Activated CD8-positive, alpha-beta T cell treated with anti-CD3 and anti-CD28 coated beads for 36 hours (primary cell): ENCODE measurements at regions not wholly inside any gene's neighbourhood (a gene's known extent, or its start where the extent isn't known, plus 50 kb on each side); places are given as distances from the start of the nearest gene placed in this dataset.
A peak's percentile ranks its signal among the peaks of the same experiment; 100 is the strongest.
"Not testable (repeated sequence)": the region's sequence is repeated elsewhere in the genome, so short reads cannot be mapped to it uniquely, and the experiment has no call there.

Experiments used
- ATAC-seq: fragments of 200-7000 bp; cut with Tn5 transposase; one replicate; pipeline ENCODE4 v1.10.0; 2021; ENCODE audit warnings: mild to moderate bottlenecking, moderate library complexity
- CTCF ChIA-PET: fragments of 350-600 bp; sonication (Branson Sonifier 250); formaldehyde crosslinking; loops from one replicate; lab custom pipeline; 2021; ENCODE audit warnings: antibody characterized with exemption; lab: Charles Lee
- POLR2A ChIA-PET: fragments of 350-600 bp; sonication (Branson Sonifier 250); formaldehyde crosslinking; loops from one replicate; lab custom pipeline; 2021; ENCODE audit warnings: antibody characterized with exemption; lab: Charles Lee
- DNase-seq: peaks from one replicate; pipeline ENCODE4 v3.0.0-alpha.2; 2020
- H3K27ac Mint-ChIP-seq: one replicate; pipeline ENCODE4 v1.8.0; 2021; ENCODE audit warnings: mild to moderate bottlenecking, mixed read lengths
- H3K27me3 Mint-ChIP-seq: one replicate; pipeline ENCODE4 v1.8.0; 2021; ENCODE audit warnings: mixed read lengths
- H3K36me3 Mint-ChIP-seq: one replicate; pipeline ENCODE4 v1.8.0; 2021; ENCODE audit warnings: low read depth, mixed read lengths
- H3K4me1 Mint-ChIP-seq: one replicate; pipeline ENCODE4 v1.8.0; 2021; ENCODE audit warnings: low read depth, mixed read lengths
- H3K4me3 Mint-ChIP-seq: one replicate; pipeline ENCODE4 v1.8.0; 2021; ENCODE audit warnings: mild to moderate bottlenecking, moderate library complexity, mixed read lengths
- H3K9me3 Mint-ChIP-seq: one replicate; pipeline ENCODE4 v1.8.0; 2021; ENCODE audit warnings: mixed read lengths
- intact Hi-C: fragments of 100-400 bp; cut with micrococcal nuclease; formaldehyde crosslinking; loops from one replicate; pipeline ENCODE4 v1.10.0; 2022
- TF ChIP-seq, protein P1 (sequence below): fragments of 200-600 bp; IDR thresholded peaks from one replicate; pipeline ENCODE4 v1.8.0; 2022; ENCODE audit warnings: antibody characterized with exemption, mild to moderate bottlenecking

DNA sequence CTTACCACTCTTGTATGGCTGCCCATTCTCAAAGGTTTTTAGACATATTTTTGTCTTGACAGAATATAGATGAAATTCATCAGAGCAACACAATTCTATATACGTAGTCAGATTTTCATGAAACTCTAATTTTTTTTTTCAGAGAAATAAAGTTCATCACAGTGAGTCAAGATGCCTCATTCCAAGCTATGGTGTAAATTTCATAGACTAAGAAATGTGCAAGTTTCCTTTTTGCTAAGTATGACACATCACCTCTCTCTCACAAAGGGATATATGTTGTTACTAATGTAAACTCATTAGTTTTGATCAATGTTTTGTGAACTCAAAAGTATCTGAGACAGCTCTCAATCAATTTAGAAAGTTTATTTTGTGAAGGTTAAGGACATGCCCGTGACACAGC lies 60.4 kb upstream of the ATXN3L start:
- peaks cover 19% of the 10 kb centered on the region for H3K4me1 Mint-ChIP-seq
- intact Hi-C loops, result no loop called here
- H3K4me3 Mint-ChIP-seq, result no peak overlapping the region
- H3K27me3 Mint-ChIP-seq, result no peaks in the 10 kb centered on the region
- no peaks in the 10 kb centered on the region for H3K9me3 Mint-ChIP-seq
- TF ChIP-seq, protein P1, sequence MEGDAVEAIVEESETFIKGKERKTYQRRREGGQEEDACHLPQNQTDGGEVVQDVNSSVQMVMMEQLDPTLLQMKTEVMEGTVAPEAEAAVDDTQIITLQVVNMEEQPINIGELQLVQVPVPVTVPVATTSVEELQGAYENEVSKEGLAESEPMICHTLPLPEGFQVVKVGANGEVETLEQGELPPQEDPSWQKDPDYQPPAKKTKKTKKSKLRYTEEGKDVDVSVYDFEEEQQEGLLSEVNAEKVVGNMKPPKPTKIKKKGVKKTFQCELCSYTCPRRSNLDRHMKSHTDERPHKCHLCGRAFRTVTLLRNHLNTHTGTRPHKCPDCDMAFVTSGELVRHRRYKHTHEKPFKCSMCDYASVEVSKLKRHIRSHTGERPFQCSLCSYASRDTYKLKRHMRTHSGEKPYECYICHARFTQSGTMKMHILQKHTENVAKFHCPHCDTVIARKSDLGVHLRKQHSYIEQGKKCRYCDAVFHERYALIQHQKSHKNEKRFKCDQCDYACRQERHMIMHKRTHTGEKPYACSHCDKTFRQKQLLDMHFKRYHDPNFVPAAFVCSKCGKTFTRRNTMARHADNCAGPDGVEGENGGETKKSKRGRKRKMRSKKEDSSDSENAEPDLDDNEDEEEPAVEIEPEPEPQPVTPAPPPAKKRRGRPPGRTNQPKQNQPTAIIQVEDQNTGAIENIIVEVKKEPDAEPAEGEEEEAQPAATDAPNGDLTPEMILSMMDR, result no peak
- ATAC-seq (peak; percentile 87), DNase-seq (no peak)
- POLR2A ChIA-PET, result no interaction called here
- CTCF ChIA-PET, result no interaction called here
- H3K36me3 Mint-ChIP-seq, result no peaks in the 10 kb centered on the region
- H3K27ac Mint-ChIP-seq, result peak overlapping the region; percentile 63

DNA sequence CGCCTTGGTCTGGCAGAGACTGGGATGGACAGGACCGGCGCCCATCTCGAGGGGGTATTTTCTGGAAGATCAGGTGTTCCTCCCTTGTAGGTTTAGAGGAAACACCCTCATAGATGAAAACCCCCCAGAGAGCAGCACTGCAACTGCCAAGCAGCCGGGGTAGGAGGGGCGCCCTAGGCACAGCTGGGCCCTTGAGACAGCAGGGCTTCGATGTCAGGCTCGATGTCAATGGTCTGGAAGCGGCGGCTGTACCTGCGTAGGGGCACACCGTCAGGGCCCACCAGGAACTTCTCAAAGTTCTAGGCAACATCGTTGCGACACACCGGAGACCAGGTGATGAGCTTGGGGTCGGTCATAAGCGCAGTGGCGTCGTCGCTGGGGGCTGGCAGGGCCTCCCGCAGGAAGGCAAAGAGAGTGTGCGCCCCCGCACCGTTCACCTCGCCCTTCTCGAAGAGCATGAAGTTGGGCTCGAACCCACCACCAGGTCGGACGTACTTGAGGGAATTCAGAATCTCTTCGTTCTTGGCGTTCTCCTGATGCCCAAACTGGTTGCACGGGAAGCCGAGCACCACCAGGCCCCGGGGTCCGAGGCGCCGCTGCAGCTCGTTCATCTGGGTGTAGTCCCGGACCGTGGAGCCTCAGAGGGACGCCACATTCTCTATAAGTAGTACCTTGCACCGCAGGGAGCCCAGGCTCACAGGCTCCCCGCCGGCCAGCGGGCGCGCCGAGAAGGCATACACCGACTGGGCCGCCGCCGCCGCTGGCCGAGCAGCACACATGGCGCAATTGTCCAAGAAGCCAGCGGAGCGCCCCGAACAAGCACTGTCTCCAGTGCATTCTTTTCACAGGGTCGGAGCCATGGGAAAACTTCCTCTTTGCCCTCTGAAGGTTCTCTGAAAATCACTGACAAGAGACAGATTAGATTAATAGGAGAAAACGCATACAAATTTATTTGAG lies 59.0 kb upstream of the ATXN3L start:
- H3K27ac Mint-ChIP-seq, CTCF ChIA-PET, POLR2A ChIA-PET, intact Hi-C loops, H3K27me3 Mint-ChIP-seq, H3K4me3 Mint-ChIP-seq, DNase-seq, H3K9me3 Mint-ChIP-seq, H3K36me3 Mint-ChIP-seq: not testable (repeated sequence)
- H3K4me1 Mint-ChIP-seq, result peaks cover 24% of the 10 kb centered on the region
- peak; percentile 43 for ATAC-seq

DNA sequence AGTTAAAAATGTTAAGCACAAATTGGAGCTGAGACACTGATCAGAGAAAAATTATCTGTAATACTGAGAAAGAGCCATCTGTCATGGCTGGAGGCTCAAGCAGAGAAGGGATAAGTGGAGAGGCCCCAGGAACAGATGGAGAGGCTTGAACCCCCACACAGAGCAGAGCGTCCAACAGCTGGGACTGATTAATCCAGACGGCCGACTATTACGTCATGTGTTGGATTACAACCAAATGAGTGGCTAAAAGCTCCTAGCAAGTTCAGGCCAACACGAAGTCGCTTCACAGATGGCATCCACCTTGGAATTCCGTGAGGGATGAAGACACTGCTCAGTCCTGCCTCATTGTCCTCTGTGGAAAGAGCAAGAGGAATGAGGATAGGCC lies 57.7 kb upstream of the ATXN3L start:
- ChIA-PET POLR2A (no interaction called here), CTCF (no interaction called here)
- no peak overlapping the region for H3K27ac Mint-ChIP-seq
- ATAC-seq, result no peak
- H3K9me3 Mint-ChIP-seq, result no peaks in the 10 kb centered on the region
- peaks cover 32% of the 10 kb centered on the region for H3K4me1 Mint-ChIP-seq
- H3K36me3 Mint-ChIP-seq, result no peaks in the 10 kb centered on the region
- intact Hi-C loops, result no loop called here
- H3K4me3 Mint-ChIP-seq, result no peak overlapping the region
- no peaks in the 10 kb centered on the region for H3K27me3 Mint-ChIP-seq
- TF ChIP-seq, protein P1, result no peak
- no peak for DNase-seq

DNA sequence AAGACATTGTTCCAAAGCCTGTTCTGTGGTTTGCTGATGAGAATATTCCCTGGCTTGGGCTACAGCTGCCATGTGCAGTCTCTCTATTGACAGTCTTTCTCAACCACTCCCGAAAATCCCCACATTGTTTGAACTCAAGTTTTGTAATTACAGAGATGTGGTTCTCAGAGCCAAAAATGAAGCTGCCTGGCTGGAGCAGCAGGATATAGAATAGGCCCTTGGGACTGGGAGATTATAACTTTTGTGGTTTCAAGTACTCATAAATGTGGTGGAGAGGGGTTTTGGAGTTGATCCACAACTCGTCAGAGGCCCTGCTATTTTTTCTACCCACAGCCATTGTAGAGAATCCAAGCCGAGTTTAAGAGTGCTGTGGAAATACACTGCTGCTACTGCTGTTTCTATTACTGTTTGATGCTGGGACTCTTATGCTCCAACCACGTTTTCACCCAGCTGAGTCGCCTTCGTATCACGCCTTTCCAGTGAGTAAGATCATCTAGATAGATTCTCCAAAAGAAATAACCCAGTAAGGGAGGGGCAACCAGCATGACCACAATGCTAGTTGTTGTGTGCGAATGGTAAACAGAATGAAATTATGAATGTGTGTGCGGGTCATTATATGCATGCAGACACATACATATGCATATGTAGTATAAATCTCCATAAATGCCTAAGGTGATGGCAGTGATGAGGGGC lies 57.1 kb upstream of the ATXN3L start:
- Mint-ChIP-seq H3K27ac (no peak overlapping the region), H3K36me3 (no peaks in the 10 kb centered on the region), H3K9me3 (no peaks in the 10 kb centered on the region), H3K4me3 (no peak overlapping the region), H3K27me3 (no peaks in the 10 kb centered on the region), H3K4me1 (peaks cover 32% of the 10 kb centered on the region)
- ChIA-PET CTCF (no interaction called here), POLR2A (no interaction called here)
- ATAC-seq (no peak), DNase-seq (peak; percentile 8)
- intact Hi-C loops, result no loop called here
- TF ChIP-seq, protein P1, result no peak

DNA sequence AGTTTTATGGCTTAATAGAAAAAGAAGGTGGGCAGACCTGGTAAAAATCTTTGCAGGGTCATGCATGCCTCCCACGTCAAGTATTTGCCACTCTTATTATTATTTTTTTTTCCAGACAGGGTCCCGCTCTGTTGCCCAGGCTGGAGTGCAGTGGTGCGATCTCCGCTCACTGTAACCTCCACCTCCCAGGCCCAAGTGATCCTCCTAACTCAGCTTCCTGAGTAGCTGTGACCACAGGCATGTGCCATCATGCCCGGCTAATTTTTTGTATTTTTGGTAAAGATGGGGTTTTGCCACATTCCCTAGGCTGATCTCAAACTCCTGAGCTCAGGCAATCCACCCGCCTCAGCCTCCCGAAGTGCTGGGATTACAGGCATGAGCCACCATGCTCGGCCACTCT lies 55.7 kb upstream of the ATXN3L start:
- H3K4me3 Mint-ChIP-seq, H3K27me3 Mint-ChIP-seq, intact Hi-C loops, H3K9me3 Mint-ChIP-seq, DNase-seq, H3K27ac Mint-ChIP-seq, CTCF ChIA-PET, POLR2A ChIA-PET, H3K36me3 Mint-ChIP-seq, ATAC-seq: not testable (repeated sequence)
- peaks cover 29% of the 10 kb centered on the region for H3K4me1 Mint-ChIP-seq

DNA sequence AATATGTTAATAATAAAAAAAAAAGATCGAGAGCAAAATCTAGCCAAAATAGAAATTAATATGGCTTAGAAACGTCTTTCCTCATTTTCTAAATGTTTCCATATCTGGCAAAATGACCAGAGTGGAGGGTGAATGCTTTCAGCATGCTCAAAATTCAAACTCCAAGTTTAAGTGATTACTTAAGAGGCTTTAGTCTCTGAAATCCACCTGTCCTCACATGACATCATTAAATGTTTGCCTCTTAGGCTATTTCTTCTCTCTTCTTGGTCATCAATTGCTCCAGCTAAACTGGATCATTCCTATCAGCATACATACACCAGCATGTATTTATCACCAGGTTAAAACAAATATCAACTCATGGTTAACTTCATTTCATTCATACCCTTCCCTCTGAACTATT lies 54.5 kb upstream of the ATXN3L start:
- Mint-ChIP-seq H3K27ac (no peak overlapping the region), H3K4me1 (peaks cover 21% of the 10 kb centered on the region), H3K27me3 (no peaks in the 10 kb centered on the region), H3K4me3 (no peak overlapping the region), H3K9me3 (no peaks in the 10 kb centered on the region), H3K36me3 (no peaks in the 10 kb centered on the region)
- CTCF ChIA-PET, result interaction anchor here (1.0 kb wide), 1 partner anchor 114 kb away, joined by 4 read pairs; no protein-coding TSS in a partner anchor
- POLR2A ChIA-PET, result interaction anchor here (0.6 kb wide), 1 partner anchor 386 kb away, joined by 3 read pairs; no protein-coding TSS in a partner anchor
- TF ChIP-seq, protein P1, result no peak
- ATAC-seq, result no peak
- no peak for DNase-seq
- intact Hi-C loops, result no loop called here
